HG03354 (cell line): ENCODE measurements at regions not wholly inside any gene's neighbourhood (a gene's known extent, or its start where the extent isn't known, plus 50 kb on each side); places are given as distances from the start of the nearest gene placed in this dataset.
A peak's percentile ranks its signal among the peaks of the same experiment; 100 is the strongest.
"Not testable (repeated sequence)": the region's sequence is repeated elsewhere in the genome, so short reads cannot be mapped to it uniquely, and the experiment has no call there.

Source experiments
- ATAC-seq: cut with Tn5 transposase; IDR thresholded peaks from one replicate; pipeline ENCODE4 v1.9.1; 2021; ENCODE audit warnings: mild to moderate bottlenecking; ENCODE audit not compliant: unreplicated experiment, poor library complexity, severe bottlenecking

DNA sequence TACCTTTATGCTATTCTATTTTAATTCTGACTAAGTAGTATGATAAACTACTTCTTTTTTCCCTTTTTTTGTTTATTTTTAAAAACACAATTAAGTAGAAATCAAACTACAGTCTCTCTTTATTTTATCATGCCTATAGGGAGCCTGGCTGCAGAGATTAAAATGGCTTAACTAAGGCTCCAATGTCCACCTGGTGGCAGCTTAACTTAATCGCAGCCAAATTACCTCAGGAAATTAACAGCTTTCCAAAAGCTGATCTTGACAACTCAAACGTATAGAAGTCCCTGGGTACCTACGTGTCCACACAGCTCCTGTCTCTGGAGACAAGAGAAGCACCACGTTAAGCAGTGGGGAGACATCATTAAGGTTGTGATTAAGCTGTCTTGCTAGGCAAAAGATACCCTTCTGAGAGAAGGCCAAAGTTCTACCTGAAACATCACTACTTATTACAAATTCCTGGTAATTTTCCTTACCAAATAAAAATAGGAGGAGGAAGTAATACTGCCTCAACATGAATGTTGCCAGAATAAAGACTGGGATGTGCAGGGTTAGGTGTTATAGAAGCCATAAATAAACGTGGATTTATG, 63.2 kb upstream of the SNX19 start:
- peak; percentile 49 for ATAC-seq

- ATAC-seq, result no peak
Observed at GRCh38 chr11:130980071-130980862, 64.0 kb upstream of the SNX19 start.

DNA sequence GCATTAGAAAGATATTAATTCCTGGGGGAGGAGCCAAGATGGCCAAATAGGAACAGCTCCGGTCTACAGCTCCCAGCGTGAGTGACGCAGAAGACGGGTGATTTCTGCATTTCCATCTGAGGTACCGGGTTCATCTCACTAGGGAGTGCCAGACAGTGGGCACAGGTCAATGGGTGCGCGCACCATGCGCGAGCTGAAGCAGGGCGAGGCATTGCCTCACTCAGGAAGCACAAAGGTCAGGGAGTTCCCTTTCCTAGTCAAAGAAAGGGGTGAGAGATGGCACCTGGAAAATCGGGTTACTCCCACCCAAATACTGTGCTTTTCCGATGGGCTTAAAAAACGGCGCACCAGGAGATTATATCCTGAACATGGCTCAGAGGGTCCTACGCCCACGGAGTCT, 68.0 kb upstream of the SNX19 start:
- not testable (repeated sequence) for ATAC-seq

GRCh38 chr11:130992788-130993187, 76.5 kb upstream of the SNX19 start:
- no peak for ATAC-seq

DNA sequence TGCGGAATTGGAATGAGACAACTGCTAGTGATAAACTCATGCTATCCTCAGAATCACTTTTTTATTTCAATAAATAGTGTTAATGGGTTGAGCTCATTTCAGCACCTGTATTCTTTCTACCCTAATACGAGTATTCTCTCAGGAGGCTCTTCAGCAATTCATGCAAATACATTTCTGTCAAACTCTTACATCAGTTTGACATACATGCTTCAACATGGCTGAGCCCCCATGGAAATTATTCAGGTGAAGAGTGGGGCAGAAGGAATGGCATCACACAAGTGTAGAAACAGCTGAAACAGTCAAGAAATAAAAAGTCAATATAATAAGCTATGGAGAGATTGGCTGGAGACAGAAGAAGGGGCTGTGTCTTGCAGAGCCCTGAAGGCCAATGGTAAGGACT, 77.8 kb upstream of the SNX19 start:
- ATAC-seq, result no peak

- ATAC-seq, result no peak
Observed at GRCh38 chr11:130995266-130995665, 79.0 kb upstream of the SNX19 start.

GRCh38 chr11:130997278-130997677, 81.0 kb upstream of the SNX19 start:
- no peak for ATAC-seq

DNA sequence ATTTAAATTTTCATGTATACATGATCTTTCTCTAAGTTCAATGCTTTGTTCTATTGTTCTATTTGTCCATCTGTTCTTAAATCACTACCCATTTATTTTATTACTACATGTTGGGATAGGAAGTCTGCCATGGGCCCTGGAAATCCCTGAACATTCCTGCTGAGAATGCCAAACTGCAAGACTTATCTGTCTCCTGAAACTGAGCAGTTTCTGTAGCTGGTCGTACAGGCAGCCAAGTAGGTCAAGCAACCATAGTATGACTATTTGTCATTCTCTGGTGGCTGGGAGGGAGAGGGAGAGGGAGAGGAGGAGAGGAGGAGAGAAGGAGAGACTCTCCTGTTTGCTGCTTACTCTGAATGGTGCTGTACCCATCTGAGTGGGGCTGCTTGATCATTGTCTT, 82.8 kb upstream of the SNX19 start:
- ATAC-seq, result no peak

GRCh38 chr11:130999992-131000770, 83.9 kb upstream of the SNX19 start:
- no peak for ATAC-seq

DNA sequence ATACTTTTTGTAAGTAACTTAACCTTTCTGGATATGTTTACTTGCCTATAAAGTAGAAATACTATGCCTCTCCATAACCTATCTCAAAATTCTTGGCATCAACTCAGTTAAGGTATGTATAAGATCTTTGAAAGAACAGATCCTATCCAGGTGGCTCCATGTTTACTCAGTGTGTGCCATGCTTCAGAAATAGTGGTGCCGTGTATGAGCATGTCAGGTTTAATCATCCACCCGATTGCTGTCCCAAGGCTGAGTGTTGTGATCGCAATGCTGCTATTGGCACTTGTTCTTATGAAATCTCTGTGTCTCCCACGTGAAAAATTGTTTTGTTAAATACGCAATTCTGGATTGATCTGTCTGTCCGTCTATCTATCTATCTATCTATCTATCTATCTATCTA, 85.9 kb upstream of the SNX19 start:
- ATAC-seq, result no peak

GRCh38 chr11:131005829-131006228, 89.5 kb upstream of the SNX19 start:
- ATAC-seq, result no peak

DNA sequence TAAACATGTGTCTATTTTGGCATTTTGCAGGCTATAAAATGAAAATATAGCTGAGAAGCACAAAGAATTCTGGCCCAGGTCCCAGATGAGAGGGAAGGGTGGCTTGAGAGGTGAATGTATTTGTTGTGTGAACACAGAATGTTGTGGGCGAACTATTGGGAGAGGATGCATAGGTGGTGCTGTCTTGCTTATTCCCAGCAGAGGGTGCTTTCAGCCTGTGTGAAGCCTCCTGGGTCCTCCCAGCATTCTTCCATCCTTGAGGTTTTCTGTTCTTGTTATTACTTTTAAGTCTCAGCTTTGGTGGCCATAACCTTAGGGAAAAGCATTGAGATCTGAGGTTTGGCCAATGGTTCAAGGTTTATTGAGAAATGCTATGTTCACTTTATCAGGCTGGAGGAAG, 108.7 kb upstream of the SNX19 start:
- ATAC-seq, result no peak

DNA sequence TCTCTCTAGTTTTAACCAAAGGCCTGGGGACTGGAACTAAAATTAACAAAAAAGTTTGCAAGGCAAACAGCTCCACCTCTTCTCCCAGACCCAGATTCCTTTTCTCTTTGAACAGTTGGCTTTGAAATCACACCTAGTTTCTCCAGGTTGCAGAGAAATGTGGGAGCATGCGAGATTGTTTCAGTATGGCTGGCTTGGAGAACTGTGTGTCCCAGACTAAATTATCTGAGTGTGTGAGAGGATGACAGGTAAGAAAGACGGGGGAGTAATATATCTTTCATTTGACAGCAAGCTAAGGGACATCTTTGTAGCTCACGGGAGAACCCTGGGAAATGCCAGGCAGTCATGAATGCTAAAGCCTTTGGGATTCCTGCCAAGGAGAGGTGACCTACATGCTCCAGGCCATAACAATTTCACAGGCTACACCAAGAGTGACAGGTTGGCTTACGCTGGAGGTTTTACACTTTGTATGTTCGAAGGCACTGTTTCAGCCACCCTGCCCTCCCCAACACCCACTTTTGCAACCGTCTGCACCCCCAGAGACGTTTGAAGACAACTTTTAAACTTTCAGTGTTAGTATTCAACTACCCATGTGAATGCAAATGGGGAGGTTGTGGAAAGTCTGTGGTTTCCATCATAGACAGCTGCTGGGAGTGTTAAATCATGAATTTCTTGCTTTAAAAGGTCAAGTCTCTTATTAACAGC, 109.3 kb upstream of the SNX19 start:
- no peak for ATAC-seq

DNA sequence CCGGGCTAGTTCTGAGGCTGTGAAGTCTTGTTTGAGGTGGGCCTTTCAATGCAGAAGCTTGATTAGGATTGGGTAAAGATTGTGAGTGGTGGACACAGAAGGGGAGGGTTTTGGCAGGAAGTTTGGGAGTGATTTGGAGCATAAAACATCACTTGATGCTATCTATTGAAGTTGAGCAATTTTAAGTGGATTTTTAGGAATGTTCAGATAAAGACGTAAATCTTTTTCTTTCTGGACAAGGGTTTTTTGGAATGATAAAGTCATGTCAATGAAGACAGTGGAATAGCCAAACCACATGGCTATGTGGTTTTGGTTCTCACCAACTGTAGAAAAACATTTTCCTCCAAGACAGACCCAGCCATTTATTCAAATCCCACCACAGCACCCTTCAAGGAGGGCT, 111.2 kb upstream of the SNX19 start:
- no peak for ATAC-seq

DNA sequence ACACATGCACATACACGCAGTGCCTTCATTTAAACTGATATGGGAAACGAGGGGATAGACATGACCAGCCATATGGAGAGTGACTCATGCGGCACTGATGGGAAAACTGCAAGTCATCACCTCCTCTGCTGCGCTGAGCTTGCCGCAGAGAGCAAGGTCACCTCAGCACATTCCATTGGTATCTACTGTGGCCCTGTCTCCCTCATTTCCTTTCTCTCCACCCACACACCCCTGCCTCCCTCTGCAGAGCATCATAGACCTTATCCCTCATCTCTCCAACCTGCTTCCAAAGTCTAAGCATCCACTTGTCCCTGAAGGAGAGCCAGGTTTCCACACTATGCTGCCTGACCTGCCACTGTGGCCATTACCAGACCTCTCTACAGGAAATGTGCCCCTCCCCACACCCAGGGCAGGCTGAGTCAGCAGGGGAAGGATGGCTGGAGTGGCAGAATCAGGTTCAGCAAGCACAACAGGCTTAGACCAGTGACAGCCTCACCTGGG, 116.9 kb upstream of the SNX19 start:
- no peak for ATAC-seq

GRCh38 chr11:131036514-131036913, 120.2 kb upstream of the SNX19 start:
- no peak for ATAC-seq

DNA sequence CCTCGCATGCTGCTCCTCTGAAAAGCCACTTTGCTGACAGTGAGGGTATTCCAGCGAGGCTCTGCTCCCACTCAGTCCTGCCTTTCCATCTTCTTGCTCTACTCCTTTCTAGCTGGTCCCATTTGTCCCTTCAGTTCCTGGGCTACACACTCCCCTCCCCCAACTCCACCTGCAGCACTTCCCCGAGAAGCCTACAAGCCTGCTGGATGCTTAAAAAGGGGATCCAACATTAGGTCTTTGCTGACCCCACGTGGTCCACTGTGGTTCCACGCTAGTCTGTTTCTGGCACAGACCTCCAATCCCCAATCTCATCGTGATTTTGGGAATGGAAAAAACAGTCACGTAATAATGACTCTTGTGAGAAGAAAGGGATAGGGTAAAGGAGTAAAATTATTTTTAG, 121.6 kb upstream of the SNX19 start:
- no peak for ATAC-seq

GRCh38 chr11:131038597-131038996, 122.3 kb upstream of the SNX19 start:
- ATAC-seq, result peak; percentile 47

- ATAC-seq, result no peak
Observed at GRCh38 chr11:131041331-131042040, 125.2 kb upstream of the SNX19 start.

GRCh38 chr11:131042041-131042390, 125.7 kb upstream of the SNX19 start:
- no peak for ATAC-seq
